ENCODE measurements at regions not wholly inside any gene's neighbourhood (a gene's known extent, or its start where the extent isn't known, plus 50 kb on each side); places are given as distances from the start of the nearest gene placed in this dataset.

- no peak for DNase-seq
Observed at GRCh38 chr20:39888310-39888709, 800.7 kb downstream of the MAFB start.

GRCh38 chr20:39886650-39887190 lies 802.3 kb downstream of the MAFB start:
- no peak for DNase-seq

- peak; percentile 18 for DNase-seq
Observed at GRCh38 chr20:39885975-39886649, 802.9 kb downstream of the MAFB start.

- no peak for DNase-seq
Observed at GRCh38 chr20:39882806-39883205, 806.2 kb downstream of the MAFB start.

- no peak for DNase-seq
Observed at GRCh38 chr20:39880890-39881289, 808.1 kb downstream of the MAFB start.

GRCh38 chr20:39879296-39879695 lies 809.7 kb downstream of the MAFB start:
- no peak for DNase-seq

GRCh38 chr20:39878809-39879208 lies 810.2 kb downstream of the MAFB start:
- DNase-seq: no peak

- no peak for DNase-seq
Observed at GRCh38 chr20:39878320-39878719, 810.7 kb downstream of the MAFB start.

GRCh38 chr20:39877788-39878187 lies 811.2 kb downstream of the MAFB start:
- DNase-seq: no peak

- no peak for DNase-seq
Observed at GRCh38 chr20:39876976-39877635, 811.9 kb downstream of the MAFB start.

GRCh38 chr20:39875492-39876110 lies 813.4 kb downstream of the MAFB start:
- DNase-seq: no peak

- DNase-seq: peak; percentile 33
Observed at GRCh38 chr20:39874049-39874893, 814.8 kb downstream of the MAFB start.

GRCh38 chr20:39873286-39873685 lies 815.8 kb downstream of the MAFB start:
- DNase-seq: no peak

- no peak for DNase-seq
Observed at GRCh38 chr20:39871013-39871412, 818.0 kb downstream of the MAFB start.

- DNase-seq: no peak
Observed at GRCh38 chr20:39865446-39865845, 823.6 kb downstream of the MAFB start.

GRCh38 chr20:39862470-39862891 lies 826.6 kb downstream of the MAFB start:
- DNase-seq: no peak

- no peak for DNase-seq
Observed at GRCh38 chr20:39861381-39861780, 827.7 kb downstream of the MAFB start.

- no peak for DNase-seq
Observed at GRCh38 chr20:39857835-39858234, 831.2 kb downstream of the MAFB start.

GRCh38 chr20:39857187-39857586 lies 831.8 kb downstream of the MAFB start:
- DNase-seq: no peak

GRCh38 chr20:39855799-39856198 lies 833.2 kb downstream of the MAFB start:
- DNase-seq: no peak

GRCh38 chr20:39855056-39855455 lies 834.0 kb downstream of the MAFB start:
- no peak for DNase-seq

- no peak for DNase-seq
Observed at GRCh38 chr20:39853636-39854035, 835.4 kb downstream of the MAFB start.

- no peak for DNase-seq
Observed at GRCh38 chr20:39853050-39853449, 836.0 kb downstream of the MAFB start.
